ENCODE measurements at regions not wholly inside any gene's neighbourhood (a gene's known extent, or its start where the extent isn't known, plus 50 kb on each side); places are given as distances from the start of the nearest gene placed in this dataset.

- TF ChIP-seq CTCF (conservative IDR thresholded peaks at IDR 0.05) = no peak
- TF ChIP-seq ZFX (IDR thresholded peaks at IDR 0.05) = no peak
Observed at GRCh38 chr2:44052584-44052983, 56.8 kb upstream of the LRPPRC start.

All from C4-2B (cell line).